GM12872 (cell line): ENCODE measurements at regions not wholly inside any gene's neighbourhood (a gene's known extent, or its start where the extent isn't known, plus 50 kb on each side); places are given as distances from the start of the nearest gene placed in this dataset.

Experiments used
- TF ChIP-seq, protein P1 (sequence below): IDR thresholded peaks from 3 replicates; pipeline ENCODE4 v1.5.1; 2011; ENCODE audit warnings: low read depth, mild to moderate bottlenecking, low read length, moderate library complexity; ENCODE audit not compliant: insufficient read depth

- TF ChIP-seq, protein P1, sequence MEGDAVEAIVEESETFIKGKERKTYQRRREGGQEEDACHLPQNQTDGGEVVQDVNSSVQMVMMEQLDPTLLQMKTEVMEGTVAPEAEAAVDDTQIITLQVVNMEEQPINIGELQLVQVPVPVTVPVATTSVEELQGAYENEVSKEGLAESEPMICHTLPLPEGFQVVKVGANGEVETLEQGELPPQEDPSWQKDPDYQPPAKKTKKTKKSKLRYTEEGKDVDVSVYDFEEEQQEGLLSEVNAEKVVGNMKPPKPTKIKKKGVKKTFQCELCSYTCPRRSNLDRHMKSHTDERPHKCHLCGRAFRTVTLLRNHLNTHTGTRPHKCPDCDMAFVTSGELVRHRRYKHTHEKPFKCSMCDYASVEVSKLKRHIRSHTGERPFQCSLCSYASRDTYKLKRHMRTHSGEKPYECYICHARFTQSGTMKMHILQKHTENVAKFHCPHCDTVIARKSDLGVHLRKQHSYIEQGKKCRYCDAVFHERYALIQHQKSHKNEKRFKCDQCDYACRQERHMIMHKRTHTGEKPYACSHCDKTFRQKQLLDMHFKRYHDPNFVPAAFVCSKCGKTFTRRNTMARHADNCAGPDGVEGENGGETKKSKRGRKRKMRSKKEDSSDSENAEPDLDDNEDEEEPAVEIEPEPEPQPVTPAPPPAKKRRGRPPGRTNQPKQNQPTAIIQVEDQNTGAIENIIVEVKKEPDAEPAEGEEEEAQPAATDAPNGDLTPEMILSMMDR = no peak
These were observed 1217.6 kb downstream of the JRKL start for GRCh38 chr11:97607291-97608000.

GRCh38 chr11:97610000-97610399 lies 1220.2 kb downstream of the JRKL start:
- TF ChIP-seq, protein P1 = peak; percentile 27; the same call in 1 of the 3 replicates

DNA sequence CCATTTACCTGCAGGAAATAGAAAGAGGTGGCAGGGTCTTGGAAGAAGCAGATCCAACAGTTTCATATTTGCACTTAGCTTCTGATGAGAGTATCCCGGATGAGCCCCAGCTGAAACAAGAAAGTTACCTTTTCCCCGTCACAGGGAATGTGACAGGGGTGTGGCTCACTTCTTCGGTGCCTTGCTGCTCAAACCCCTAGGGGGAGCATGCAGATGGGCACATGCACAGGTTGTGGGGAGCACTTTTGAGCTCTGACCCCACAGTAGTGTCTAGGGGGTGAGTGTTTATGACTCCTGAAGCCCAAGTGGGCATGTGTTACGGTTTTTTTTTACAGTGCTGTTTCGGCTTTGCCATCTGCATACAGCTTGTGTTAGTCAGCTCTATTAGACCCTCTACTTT lies 1221.0 kb downstream of the JRKL start:
- TF ChIP-seq, protein P1 = 0 out of 3 replicates have a peak, but pooled peaks have one; percentile 28

GRCh38 chr11:97611345-97611744 lies 1221.5 kb downstream of the JRKL start:
- TF ChIP-seq, protein P1 = no peak

DNA sequence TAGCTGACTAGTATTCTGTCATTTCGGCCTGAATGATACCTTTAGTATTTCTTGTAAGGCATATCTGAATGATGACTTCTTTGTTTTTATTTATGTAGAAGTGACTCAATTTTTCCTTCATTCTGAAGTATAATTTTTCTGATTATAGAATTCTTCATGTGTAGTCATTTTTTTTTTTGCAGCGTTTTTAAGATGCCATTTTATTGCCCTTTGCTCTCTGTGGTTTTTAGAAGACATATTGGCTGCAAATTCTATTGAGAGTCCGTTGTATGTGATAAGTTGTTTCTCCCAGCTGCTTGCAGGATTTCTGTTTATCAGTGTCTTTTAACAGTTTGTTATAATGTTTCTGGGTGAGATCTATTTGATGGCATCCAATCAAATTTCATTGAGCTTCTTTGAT lies 1224.8 kb downstream of the JRKL start:
- TF ChIP-seq, protein P1 = no peak

DNA sequence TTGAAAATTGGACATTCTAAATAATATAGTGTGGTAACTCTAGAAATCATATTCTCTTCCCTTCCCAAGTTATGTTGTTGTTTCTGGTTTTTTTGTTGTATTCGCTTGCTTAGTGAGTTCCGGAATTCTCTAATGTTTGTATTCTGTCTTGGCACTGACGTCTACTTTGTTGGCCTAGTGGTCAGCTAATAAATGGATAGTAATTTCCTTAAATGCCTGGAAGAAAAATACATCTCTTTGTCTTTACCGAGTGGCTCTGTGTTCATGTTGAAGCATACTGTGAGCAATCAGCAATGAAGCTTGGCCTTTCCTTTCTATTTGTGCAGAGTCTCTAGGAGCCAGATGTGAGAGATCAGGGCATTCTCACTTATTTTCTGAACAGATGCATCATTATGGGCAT lies 1225.7 kb downstream of the JRKL start:
- TF ChIP-seq, protein P1 = no peak

DNA sequence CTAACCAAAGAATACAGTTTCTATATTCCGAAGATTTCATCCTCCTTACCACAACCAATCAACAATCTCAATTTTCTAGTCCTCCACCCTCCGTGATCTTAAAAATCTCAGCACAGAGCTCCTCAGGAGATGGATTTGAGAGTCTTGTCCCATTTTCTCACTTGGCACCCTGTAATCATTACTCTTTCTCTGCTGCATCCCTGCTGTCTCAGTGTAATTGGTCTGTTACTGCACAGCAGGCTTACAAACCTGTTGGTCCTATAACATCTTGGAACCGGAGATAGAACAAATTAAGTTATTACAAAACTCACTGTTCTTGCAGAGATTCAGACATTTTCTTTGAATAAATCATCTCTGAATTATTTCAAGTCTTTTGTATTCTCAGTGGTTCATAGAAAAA lies 1227.2 kb downstream of the JRKL start:
- TF ChIP-seq, protein P1 = no peak
